T-cell (primary cell): ENCODE measurements at regions not wholly inside any gene's neighbourhood (a gene's known extent, or its start where the extent isn't known, plus 50 kb on each side); places are given as distances from the start of the nearest gene placed in this dataset.

Source experiments
- ATAC-seq, 4 experiments: fragments of 200-7000 bp in 3 of 4; fragments of 150-1000 bp in 1 of 4; cut with Tn5 transposase; replicated peaks in 1 of 4; 1 replicate in 3 of 4; 2 replicates in 1 of 4; pipeline ENCODE4 v1.10.0; 2021; ENCODE audit warnings: moderate library complexity in 3 of 4, mild to moderate bottlenecking in 2 of 4, moderate number of reproducible peaks in 1 of 4
- CTCF ChIA-PET, 2 donors: fragments of 300-600 bp; sonication (Branson Sonifier 250); formaldehyde crosslinking; loops; one replicate each; lab custom pipeline; 2022; ENCODE audit warnings: antibody characterized with exemption in 2 of 2; lab: Charles Lee
- POLR2A ChIA-PET, 2 donors: fragments of 300-600 bp; sonication (Branson Sonifier 250); formaldehyde crosslinking; loops; one replicate each; lab custom pipeline; 2022; ENCODE audit warnings: antibody characterized with exemption in 2 of 2; lab: Charles Lee
- DNase-seq, 35 experiments: peaks; one replicate each; pipeline versions ENCODE4 v3.0.0 to v3.0.0-alpha.2; 2013 to 2023
- H3K27ac ChIP-seq: one replicate; pipeline ENCODE4 v1.5.1; 2013; ENCODE audit warnings: low read length
- H3K27me3 ChIP-seq, 2 experiments: replicated peaks in 1 of 2; 1 replicate in 1 of 2; 2 replicates in 1 of 2; pipeline versions ENCODE4 v1.6.1 to v1.7.0; 2013; ENCODE audit warnings: low read length in 1 of 2, mixed read lengths in 1 of 2; ENCODE audit not compliant: control insufficient read depth in 2 of 2, insufficient read depth in 2 of 2; ENCODE audit errors: extremely low read depth in 1 of 2
- H3K36me3 ChIP-seq, 2 donors: 1 replicate in 1 of 2; 2 replicates in 1 of 2; pipeline versions ENCODE4 v1.6.1 to v1.7.0; 2013; ENCODE audit warnings: low read length in 1 of 2; ENCODE audit not compliant: control insufficient read depth in 2 of 2, insufficient read depth in 1 of 2; ENCODE audit errors: extremely low read depth in 1 of 2
- H3K4me1 ChIP-seq, 2 experiments: 1 replicate in 1 of 2; 2 replicates in 1 of 2; pipeline versions ENCODE4 v1.6.1 to v1.7.0; 2013; ENCODE audit warnings: low read length in 2 of 2, mixed read lengths in 1 of 2; ENCODE audit not compliant: insufficient read depth in 2 of 2, control insufficient read depth in 1 of 2; ENCODE audit errors: extremely low read depth in 1 of 2
- H3K4me3 ChIP-seq, 2 donors: 1 replicate in 1 of 2; 2 replicates in 1 of 2; pipeline versions ENCODE4 v1.5.1 to v1.7.0; 2013; ENCODE audit warnings: mild to moderate bottlenecking in 2 of 2, low read length in 1 of 2, moderate library complexity in 1 of 2; ENCODE audit not compliant: control insufficient read depth in 1 of 2; ENCODE audit errors: extremely low read depth in 1 of 2
- H3K9me3 ChIP-seq: 2 replicates; pipeline ENCODE4 v1.7.0; 2013
- H3K27ac Mint-ChIP-seq, 2 donors: one replicate each; pipeline ENCODE4 v1.8.0; 2020 to 2021; ENCODE audit warnings: mild to moderate bottlenecking in 2 of 2, mixed read lengths in 2 of 2
- H3K27me3 Mint-ChIP-seq, 2 donors: one replicate each; pipeline ENCODE4 v1.8.0; 2021 to 2022; ENCODE audit warnings: mixed read lengths in 2 of 2
- H3K36me3 Mint-ChIP-seq: one replicate; pipeline ENCODE4 v1.8.0; 2021; ENCODE audit warnings: mixed read lengths
- H3K4me1 Mint-ChIP-seq, 3 donors: one replicate each; pipeline ENCODE4 v1.8.0; 2020 to 2022; ENCODE audit warnings: mixed read lengths in 3 of 3, mild to moderate bottlenecking in 1 of 3
- H3K4me3 Mint-ChIP-seq, 3 donors: one replicate each; pipeline ENCODE4 v1.8.0; 2020 to 2022; ENCODE audit warnings: mild to moderate bottlenecking in 3 of 3, mixed read lengths in 3 of 3, moderate library complexity in 3 of 3
- H3K9me3 Mint-ChIP-seq, 3 donors: one replicate each; pipeline ENCODE4 v1.8.0; 2020 to 2022; ENCODE audit warnings: mixed read lengths in 3 of 3
- WGBS: methylation state at CpG from one replicate; pipeline ENCODE4 v1.1.5; 2013; ENCODE audit warnings: missing lambda C conversion rate; ENCODE audit not compliant: insufficient coverage; 5-methylcytosine and 5-hydroxymethylcytosine counted together

- H3K4me1 ChIP-seq: no peaks in the 10 kb centered on the region
- no peaks in the 10 kb centered on the region for H3K9me3 ChIP-seq
- Mint-ChIP-seq H3K4me1 (no peaks in the 10 kb centered on the region), H3K36me3 (no peaks in the 10 kb centered on the region), H3K27ac (no peak overlapping the region), H3K27me3 (peaks cover 0 to 7% of the 10 kb centered on the region in 2 donors), H3K9me3 (no peaks in the 10 kb centered on the region), H3K4me3 (no peak overlapping the region)
- no peaks in the 10 kb centered on the region for H3K36me3 ChIP-seq
- H3K27me3 ChIP-seq: no peaks in the 10 kb centered on the region
- POLR2A ChIA-PET: no interaction called here
- H3K27ac ChIP-seq: no peak overlapping the region
- CTCF ChIA-PET: no interaction called here
- DNase-seq: no peak
- no peak overlapping the region for H3K4me3 ChIP-seq
- WGBS: 71% methylated on average over 5 of the region's 8 CpGs
- no peak for ATAC-seq
Measured at GRCh38 chr3:28835751-28836150, 445.1 kb upstream of the RBMS3 start.

DNA sequence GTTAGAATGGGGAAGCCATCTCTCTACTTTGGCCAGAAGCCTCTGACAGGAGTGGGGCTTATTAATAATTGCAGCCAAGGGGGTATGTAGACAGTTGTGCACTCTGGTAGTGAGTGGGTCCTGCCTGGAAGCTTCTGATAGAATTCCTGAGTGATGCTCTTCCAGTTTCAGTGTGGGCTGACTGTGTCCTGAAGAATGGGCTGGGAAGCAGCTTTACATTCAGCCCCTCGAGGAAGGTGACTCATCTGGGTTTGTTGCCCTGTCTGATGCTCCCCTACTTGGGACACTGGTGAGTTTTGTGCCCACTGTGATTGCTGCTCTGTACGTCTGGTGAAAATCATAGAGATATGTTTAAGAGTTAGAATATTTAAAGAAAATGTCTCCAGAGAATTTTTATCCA lies 444.7 kb upstream of the RBMS3 start:
- Mint-ChIP-seq H3K27ac (no peak overlapping the region), H3K9me3 (no peaks in the 10 kb centered on the region), H3K36me3 (no peaks in the 10 kb centered on the region), H3K27me3 (peaks cover 0 to 7% of the 10 kb centered on the region in 2 donors), H3K4me1 (no peaks in the 10 kb centered on the region), H3K4me3 (no peak overlapping the region)
- no peaks in the 10 kb centered on the region for H3K36me3 ChIP-seq
- DNase-seq: no peak
- 33% methylated on average over 1 of the region's 2 CpGs for WGBS
- no peaks in the 10 kb centered on the region for H3K27me3 ChIP-seq
- no peak overlapping the region for H3K27ac ChIP-seq
- no peak for ATAC-seq
- H3K4me3 ChIP-seq: no peak overlapping the region
- H3K4me1 ChIP-seq: no peaks in the 10 kb centered on the region
- ChIA-PET POLR2A (no interaction called here), CTCF (no interaction called here)
- no peaks in the 10 kb centered on the region for H3K9me3 ChIP-seq

DNA sequence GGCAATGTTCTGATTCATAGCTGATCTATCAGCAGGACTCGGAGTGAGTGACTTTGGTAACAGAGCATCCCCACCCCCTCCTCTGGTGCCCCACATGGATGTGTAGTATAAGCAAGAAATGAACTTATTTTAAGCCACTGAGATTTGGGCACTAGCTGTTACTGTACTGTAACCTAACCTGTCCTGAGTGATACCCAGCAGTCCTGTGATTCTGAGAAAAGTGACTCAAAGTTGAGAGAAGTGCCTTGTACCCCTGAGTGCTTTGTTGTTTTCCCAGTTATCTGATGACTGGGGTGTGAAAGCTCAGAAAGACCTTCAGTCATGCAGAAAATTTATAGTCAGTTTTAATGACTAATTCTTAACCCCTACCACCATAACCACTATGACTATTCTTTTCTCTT lies 439.9 kb upstream of the RBMS3 start:
- no CpG with 5 or more reads among the region's 1 CpG for WGBS
- POLR2A ChIA-PET: no interaction called here
- CTCF ChIA-PET: no interaction called here

DNA sequence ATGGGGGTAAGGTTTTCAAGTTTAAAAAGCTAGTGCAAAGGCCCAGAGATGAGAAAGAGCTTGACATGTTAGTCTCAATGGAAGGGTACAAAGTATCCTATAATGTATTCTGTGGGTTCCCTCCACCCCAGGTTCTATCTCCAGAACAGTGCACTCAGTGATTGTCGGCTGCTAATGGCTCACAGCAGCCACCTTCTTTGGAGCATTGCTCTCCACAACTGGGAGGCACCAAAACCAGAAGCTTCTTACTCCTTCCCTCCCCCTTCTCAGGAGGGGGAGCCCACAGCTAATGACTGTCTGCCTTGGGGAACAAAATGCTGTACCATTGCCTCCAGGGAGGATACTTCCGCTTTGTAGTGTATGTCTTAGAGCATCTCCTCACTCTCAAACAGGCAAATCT lies 439.4 kb upstream of the RBMS3 start:
- Histone ChIP-seq H3K27me3 (no peaks in the 10 kb centered on the region), H3K4me1 (no peaks in the 10 kb centered on the region), H3K36me3 (no peaks in the 10 kb centered on the region), H3K4me3 (no peak overlapping the region), H3K9me3 (no peaks in the 10 kb centered on the region), H3K27ac (no peak overlapping the region)
- DNase-seq: no peak
- H3K27ac Mint-ChIP-seq: no peak overlapping the region
- ChIA-PET CTCF (no interaction called here), POLR2A (no interaction called here)
- peaks cover 0 to 7% of the 10 kb centered on the region in 2 donors for H3K27me3 Mint-ChIP-seq
- H3K36me3 Mint-ChIP-seq: no peaks in the 10 kb centered on the region
- WGBS: 50% methylated on average over 1 of the region's 2 CpGs
- H3K4me1 Mint-ChIP-seq: no peaks in the 10 kb centered on the region
- no peak overlapping the region for H3K4me3 Mint-ChIP-seq
- no peak for ATAC-seq
- H3K9me3 Mint-ChIP-seq: no peaks in the 10 kb centered on the region

More for the DNA sequence above, 439.9 kb upstream of the RBMS3 start:
- no peaks in the 10 kb centered on the region for H3K36me3 Mint-ChIP-seq
- H3K27me3 Mint-ChIP-seq: peaks cover 0 to 7% of the 10 kb centered on the region in 2 donors
- ATAC-seq: no peak
- no peaks in the 10 kb centered on the region for H3K4me1 ChIP-seq
- no peak overlapping the region for H3K27ac ChIP-seq
- H3K36me3 ChIP-seq: no peaks in the 10 kb centered on the region
- no peaks in the 10 kb centered on the region for H3K4me1 Mint-ChIP-seq
- DNase-seq: no peak
- H3K4me3 Mint-ChIP-seq: no peak overlapping the region
- H3K4me3 ChIP-seq: no peak overlapping the region
- H3K9me3 Mint-ChIP-seq: no peaks in the 10 kb centered on the region
- no peaks in the 10 kb centered on the region for H3K9me3 ChIP-seq
- H3K27me3 ChIP-seq: no peaks in the 10 kb centered on the region
- no peak overlapping the region for H3K27ac Mint-ChIP-seq

DNA sequence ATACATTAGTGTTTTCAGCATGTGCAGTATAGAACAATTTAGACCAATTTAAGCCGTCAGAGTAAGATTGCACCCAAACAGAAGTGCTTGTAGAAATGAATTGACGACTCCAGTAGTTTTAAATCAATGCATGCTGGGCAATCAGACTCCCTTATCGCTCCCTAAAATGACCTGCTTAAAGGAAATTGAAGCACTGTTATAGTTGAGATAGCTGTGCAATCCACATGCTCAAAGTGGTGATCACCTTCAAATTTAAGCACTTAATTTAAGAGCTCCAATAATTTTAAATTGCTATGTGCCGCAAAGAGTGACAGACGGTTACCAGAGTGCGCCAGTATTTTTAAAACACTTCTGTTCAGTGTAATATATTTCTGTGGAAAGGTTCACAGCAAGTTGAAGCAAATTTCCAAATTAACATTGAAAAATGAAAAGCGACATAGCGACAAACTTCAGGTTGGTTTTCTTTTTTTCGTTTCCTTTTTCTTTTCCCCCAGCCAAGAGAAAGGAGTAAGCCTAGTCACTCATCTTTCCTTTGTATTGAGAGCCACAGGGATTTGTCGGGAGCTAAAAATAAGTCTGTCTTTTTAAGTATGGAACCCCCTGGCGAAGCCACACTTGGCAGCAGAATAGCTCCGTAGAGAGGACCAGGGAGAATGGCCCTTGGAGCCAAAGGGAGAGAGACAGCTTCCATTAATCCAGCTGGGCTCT lies 436.4 kb upstream of the RBMS3 start:
- 75% methylated on average over 5 of the region's 12 CpGs for WGBS
- DNase-seq (no peak), ATAC-seq (no peak)
- Mint-ChIP-seq H3K4me3 (no peak overlapping the region), H3K4me1 (no peaks in the 10 kb centered on the region), H3K27me3 (peaks cover 0 to under 1% of the 10 kb centered on the region in 2 donors), H3K36me3 (no peaks in the 10 kb centered on the region), H3K9me3 (no peaks in the 10 kb centered on the region), H3K27ac (no peak overlapping the region)
- CTCF ChIA-PET: no interaction called here
- Histone ChIP-seq H3K4me1 (no peaks in the 10 kb centered on the region), H3K27me3 (no peaks in the 10 kb centered on the region), H3K4me3 (no peak overlapping the region), H3K27ac (no peak overlapping the region), H3K9me3 (no peaks in the 10 kb centered on the region), H3K36me3 (no peaks in the 10 kb centered on the region)
- POLR2A ChIA-PET: no interaction called here

GRCh38 chr3:28845006-28845324 lies 435.9 kb upstream of the RBMS3 start:
- CTCF ChIA-PET: no interaction called here
- 85% methylated on average over 4 of the region's 4 CpGs for WGBS

DNA sequence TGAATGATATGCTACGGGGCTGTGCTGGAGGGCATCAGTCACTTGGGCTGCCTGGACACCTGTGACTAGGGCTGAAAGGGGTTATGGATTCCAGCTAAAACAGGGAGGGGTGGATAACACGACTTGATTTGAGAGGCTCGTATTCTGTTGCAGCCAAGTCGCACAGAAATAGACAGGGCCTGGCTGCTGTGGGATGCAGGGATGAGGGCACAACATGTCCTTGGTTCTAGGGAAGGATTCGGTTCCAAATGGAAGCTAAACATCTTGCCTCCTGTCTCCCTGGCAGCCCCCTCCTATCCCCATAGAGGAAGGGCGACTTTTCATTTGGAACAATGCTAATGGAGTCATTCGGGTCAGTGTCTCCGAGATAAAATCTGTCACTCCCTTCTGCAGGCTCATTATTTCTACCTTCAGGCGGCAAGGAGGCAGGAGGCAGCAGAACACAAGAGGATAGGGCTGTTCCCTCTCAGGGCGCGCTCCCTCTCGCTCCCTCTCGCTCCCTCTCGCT lies 433.8 kb upstream of the RBMS3 start:
- no peak overlapping the region for H3K27ac Mint-ChIP-seq
- WGBS: 92% methylated on average over 5 of the region's 14 CpGs

More at GRCh38 chr3:28845006-28845324, 435.9 kb upstream of the RBMS3 start:
- no peaks in the 10 kb centered on the region for H3K36me3 ChIP-seq
- H3K4me3 ChIP-seq: no peak overlapping the region
- no peaks in the 10 kb centered on the region for H3K27me3 ChIP-seq
- Mint-ChIP-seq H3K27ac (no peak overlapping the region), H3K9me3 (no peaks in the 10 kb centered on the region), H3K4me1 (no peaks in the 10 kb centered on the region), H3K27me3 (no peaks in the 10 kb centered on the region), H3K4me3 (no peak overlapping the region), H3K36me3 (no peaks in the 10 kb centered on the region)
- H3K27ac ChIP-seq: no peak overlapping the region
- H3K4me1 ChIP-seq: no peaks in the 10 kb centered on the region
- POLR2A ChIA-PET: no interaction called here
- H3K9me3 ChIP-seq: no peaks in the 10 kb centered on the region
- DNase-seq (no peak), ATAC-seq (no peak)

More for the DNA sequence above, 433.8 kb upstream of the RBMS3 start:
- POLR2A ChIA-PET: no interaction called here
- no peaks in the 10 kb centered on the region for H3K36me3 ChIP-seq
- CTCF ChIA-PET: no interaction called here
- H3K4me3 ChIP-seq: no peak overlapping the region
- Mint-ChIP-seq H3K4me3 (no peak overlapping the region), H3K27me3 (no peaks in the 10 kb centered on the region), H3K36me3 (no peaks in the 10 kb centered on the region), H3K4me1 (no peaks in the 10 kb centered on the region), H3K9me3 (no peaks in the 10 kb centered on the region)
- no peak overlapping the region for H3K27ac ChIP-seq
- DNase-seq (no peak), ATAC-seq (no peak)
- no peaks in the 10 kb centered on the region for H3K9me3 ChIP-seq
- H3K4me1 ChIP-seq: no peaks in the 10 kb centered on the region
- no peaks in the 10 kb centered on the region for H3K27me3 ChIP-seq
